K562 (cell line): ENCODE measurements at regions not wholly inside any gene's neighbourhood (a gene's known extent, or its start where the extent isn't known, plus 50 kb on each side); places are given as distances from the start of the nearest gene placed in this dataset.
A peak's percentile ranks its signal among the peaks of the same experiment; 100 is the strongest.

Source experiments
- ATAC-seq: fragments of 200-7000 bp; cut with Tn5 transposase; 3 replicates; pipeline ENCODE4 v1.9.1; 2020; ENCODE audit warnings: moderate library complexity
- BruUV-seq: library from RNA; stranded (reverse); fragments of 400-500 nt; replicated peaks from 2 replicates; lab custom pipeline; 2021; lab: Mats Ljungman, UMichigan
- CTCF ChIA-PET: fragments of 300-600 bp; formaldehyde crosslinking; extraction: SDS; loops from one replicate; lab custom pipeline; 2021; ENCODE audit warnings: low intra/inter-chr PET ratio; lab: Yijun Ruan, JAX
- POLR2A ChIA-PET: fragments of 300-600, 350-650 bp; sonication (Branson Sonifier 250); formaldehyde crosslinking; extraction: SDS; loops from one replicate; lab custom pipeline; 2021; ENCODE audit warnings: antibody characterized with exemption, inconsistent platforms; lab: Yijun Ruan, JAX
- DNase-seq, 4 experiments: peaks; one replicate each; pipeline versions ENCODE4 v3.0.0 to v3.0.0-alpha.2; 2011 to 2018; ENCODE audit warnings: low spot score in 3 of 4, mixed read lengths in 3 of 4; ENCODE audit errors: extremely low read depth in 1 of 4
- FAIRE-seq: peaks from 2 replicates; lab custom pipeline; 2011; peaks lifted over from hg19 to GRCh38; lab: Jason Lieb, UNC
- H2AFZ ChIP-seq: 2 replicates; pipeline ENCODE4 v1.6.0; 2011; ENCODE audit warnings: low read depth, low read length, control low read depth, inconsistent platforms
- H3K27ac ChIP-seq: fragments of 200-600 bp; 3 replicates; pipeline ENCODE4 v1.8.0; 2011; ENCODE audit warnings: low read depth, mild to moderate bottlenecking, control low read depth, inconsistent platforms, low read length, moderate library complexity, mixed read lengths; ENCODE audit errors: extremely low read depth
- H3K27me3 ChIP-seq, 2 experiments: fragments of 300-600 bp in 1 of 2; 2 replicates in 1 of 2; 3 replicates in 1 of 2; pipeline versions ENCODE4 v1.6.0 to v1.8.0; 2011; ENCODE audit warnings: inconsistent platforms in 2 of 2, low read length in 2 of 2, mild to moderate bottlenecking in 1 of 2, mixed read lengths in 1 of 2, moderate library complexity in 1 of 2; ENCODE audit not compliant: control insufficient read depth in 2 of 2, insufficient read depth in 2 of 2
- H3K36me3 ChIP-seq: fragments of 300-600 bp; 3 replicates; pipeline ENCODE4 v1.8.0; 2011; ENCODE audit warnings: mild to moderate bottlenecking, low read length, inconsistent platforms; ENCODE audit not compliant: control insufficient read depth, insufficient read depth
- H3K4me1 ChIP-seq, 2 experiments: fragments of 200-600 bp in 1 of 2; replicated peaks in 1 of 2; 2 replicates in 1 of 2; 3 replicates in 1 of 2; pipeline versions ENCODE4 v1.5.1 to v1.8.0; 2011; ENCODE audit warnings: inconsistent platforms in 2 of 2, low read length in 2 of 2, mild to moderate bottlenecking in 1 of 2, mixed read lengths in 1 of 2, moderate library complexity in 1 of 2; ENCODE audit not compliant: control insufficient read depth in 2 of 2, insufficient read depth in 2 of 2
- H3K4me2 ChIP-seq: 2 replicates; pipeline ENCODE4 v1.6.1; 2011; ENCODE audit warnings: low read length, control low read depth, inconsistent platforms, mixed read lengths; ENCODE audit not compliant: insufficient read depth
- H3K4me3 ChIP-seq: fragments of 200-600 bp; sonication (generic), shearing (Covaris generic); 2 replicates; pipeline ENCODE4 v1.5.1; 2016; ENCODE audit warnings: control low read depth, inconsistent platforms
- H3K79me2 ChIP-seq: fragments of 200-600 bp; 3 replicates; pipeline ENCODE4 v1.8.0; 2011; ENCODE audit warnings: low read length, inconsistent platforms; ENCODE audit not compliant: control insufficient read depth, insufficient read depth
- H3K9ac ChIP-seq, 2 experiments: 2 replicates each; pipeline versions ENCODE4 v1.6.0 to v1.6.1; 2011; ENCODE audit warnings: low read depth in 2 of 2, low read length in 2 of 2, control low read depth in 1 of 2, inconsistent platforms in 1 of 2, mild to moderate bottlenecking in 1 of 2, mixed read lengths in 1 of 2; ENCODE audit not compliant: insufficient read depth in 1 of 2
- H3K9me1 ChIP-seq: one replicate; pipeline ENCODE4 v1.6.0; 2011; ENCODE audit warnings: inconsistent platforms, mild to moderate bottlenecking, low read length, moderate library complexity; ENCODE audit not compliant: control insufficient read depth, insufficient read depth
- H3K9me3 ChIP-seq: replicated peaks from 2 replicates; pipeline ENCODE4 v1.5.1; 2011; ENCODE audit warnings: low read depth, low read length, inconsistent platforms; ENCODE audit not compliant: control insufficient read depth, insufficient read depth
- H4K20me1 ChIP-seq: replicated peaks from 2 replicates; pipeline ENCODE4 v1.6.1; 2011; ENCODE audit warnings: low read length, inconsistent platforms, mixed read lengths; ENCODE audit not compliant: control insufficient read depth, insufficient read depth
- CCNT2 ChIP-seq: IDR thresholded peaks from 2 replicates; pipeline ENCODE4 v1.6.1; 2011; ENCODE audit warnings: borderline replicate concordance, low read depth, mild to moderate bottlenecking, moderate library complexity, mixed read lengths, low read length; ENCODE audit not compliant: insufficient read length; ENCODE audit errors: extremely low read depth
- GABPA ChIP-seq: fragments of 200-800 bp; sonication (Bioruptor generic); conservative IDR thresholded peaks from 2 replicates; pipeline ENCODE4 v1.6.1; 2016; ENCODE audit warnings: low read depth, missing genetic modification characterization, missing compliant biosample characterization
- POLR2A ChIP-seq: fragments of 450-650 bp; conservative IDR thresholded peaks from 2 replicates; pipeline ENCODE4 v1.6.1; 2016
- RBM15 ChIP-seq: fragments of 200-400 bp; formaldehyde crosslinking; IDR thresholded peaks from 2 replicates; pipeline ENCODE4 v1.6.1; 2018; ENCODE audit warnings: mild to moderate bottlenecking, low read length, moderate library complexity; ENCODE audit not compliant: insufficient read depth
- RBM25 ChIP-seq: fragments of 200-400 bp; formaldehyde crosslinking; IDR thresholded peaks from 2 replicates; pipeline ENCODE4 v1.6.1; 2018; ENCODE audit warnings: low read length, low read depth, moderate library complexity; ENCODE audit not compliant: severe bottlenecking
- ZBTB8A ChIP-seq: fragments of 450-650 bp; IDR thresholded peaks from 2 replicates; pipeline ENCODE4 v1.6.1; 2018; ENCODE audit warnings: mild to moderate bottlenecking, moderate library complexity; ENCODE audit not compliant: partially characterized antibody
- ZKSCAN1 ChIP-seq: fragments of 150-350 bp; IDR thresholded peaks from 2 replicates; pipeline ENCODE4 v1.6.1; 2016; ENCODE audit warnings: low read depth, low read length
- WGBS: fragments of 100-300 bp; shearing (Covaris generic); methylation state at CpG from one replicate; pipeline ENCODE4 v1.1.6; 2016; ENCODE audit warnings: low coverage, mixed read lengths; ENCODE audit not compliant: insufficient coverage; ENCODE audit errors: missing lambda C conversion rate; 5-methylcytosine and 5-hydroxymethylcytosine counted together
- in situ Hi-C: fragments of 300-500 bp; cut with MboI; formaldehyde crosslinking; loops from 4 replicates; pipeline ENCODE4 v1.15.0; 2018; ENCODE audit warnings: inconsistent platforms, mixed read lengths
- intact Hi-C: fragments of 100-400 bp; cut with micrococcal nuclease; formaldehyde crosslinking; loops from 2 replicates; pipeline ENCODE4 v1.14.2; 2022
- TF ChIP-seq, protein P1 (sequence below): fragments of 450-650 bp; IDR thresholded peaks from 2 replicates; pipeline ENCODE4 v1.6.1; 2018; ENCODE audit not compliant: partially characterized antibody
- TF ChIP-seq, protein P2 (sequence below), 2 experiments: fragments of 250-450 bp in 1 of 2; fragments of 450-650 bp in 1 of 2; sonication (Bioruptor Pico) in 1 of 2; IDR thresholded peaks; 2 replicates each; pipeline versions ENCODE4 v1.6.1 to v1.8.0; 2016 to 2021; ENCODE audit warnings: mild to moderate bottlenecking in 2 of 2, moderate library complexity in 2 of 2, missing compliant biosample characterization in 1 of 2, missing genetic modification characterization in 1 of 2
- TF ChIP-seq, protein P3 (sequence below): sonication (generic); formaldehyde crosslinking; IDR thresholded peaks from 2 replicates; pipeline ENCODE4 v1.8.1; 2023; ENCODE audit warnings: mild to moderate bottlenecking, missing genetic modification reagents
- TF ChIP-seq, protein P4 (sequence below), 2 experiments: IDR thresholded peaks; 2 replicates each; pipeline ENCODE4 v1.6.1; 2012; ENCODE audit warnings: improper control_type of control experiment in 2 of 2, low read depth in 2 of 2, low read length in 2 of 2, borderline replicate concordance in 1 of 2
- TF ChIP-seq, protein P5 (sequence below): fragments of 250-450 bp; sonication (Bioruptor Pico); IDR thresholded peaks from 2 replicates; pipeline ENCODE4 v1.5.1; 2021; ENCODE audit warnings: mild to moderate bottlenecking

DNA sequence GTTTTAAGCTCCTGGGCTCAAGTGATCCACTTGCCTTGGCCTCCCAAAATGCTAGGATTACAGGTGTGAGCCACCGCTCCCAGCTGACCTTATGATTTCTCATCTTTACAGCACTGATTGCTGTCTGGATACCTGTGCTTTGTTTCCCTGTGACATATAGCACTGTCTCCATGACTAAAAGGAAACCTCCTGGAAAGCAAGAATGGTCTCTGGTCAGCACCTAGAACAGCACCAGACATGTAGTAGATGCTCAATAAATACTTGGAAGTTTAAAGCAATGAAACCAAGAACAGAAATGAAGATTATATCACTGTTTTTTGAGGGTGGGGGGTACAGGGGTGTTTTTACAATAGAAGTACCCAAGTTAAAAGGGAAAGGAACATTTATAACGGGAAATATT, 156.8 kb upstream of the ADAMTS9 start:
- H3K36me3 ChIP-seq: no peaks in the 10 kb centered on the region
- H3K79me2 ChIP-seq: no peaks in the 10 kb centered on the region
- H3K4me2 ChIP-seq: no peak overlapping the region
- H3K4me1 ChIP-seq: no peaks in the 10 kb centered on the region
- no peaks in the 10 kb centered on the region; a peak in 1 of 5 replicates for H3K27me3 ChIP-seq
- ATAC-seq (no peak), FAIRE-seq (no peak), DNase-seq (no peak)
- BruUV-seq: no TSS peak
- in situ Hi-C loops: no loop called here
- H3K4me3 ChIP-seq: no peak overlapping the region
- no peaks in the 10 kb centered on the region for H3K9me3 ChIP-seq
- ChIA-PET POLR2A (no interaction called here), CTCF (no interaction called here)
- H4K20me1 ChIP-seq: no peaks in the 10 kb centered on the region
- no peak overlapping the region for H2AFZ ChIP-seq
- no peaks in the 10 kb centered on the region for H3K9me1 ChIP-seq
- 20% methylated on average over 2 of the region's 2 CpGs for WGBS
- intact Hi-C loops: no loop called here
- no peak overlapping the region for H3K27ac ChIP-seq
- H3K9ac ChIP-seq: no peak overlapping the region
- TF ChIP-seq, protein P1, sequence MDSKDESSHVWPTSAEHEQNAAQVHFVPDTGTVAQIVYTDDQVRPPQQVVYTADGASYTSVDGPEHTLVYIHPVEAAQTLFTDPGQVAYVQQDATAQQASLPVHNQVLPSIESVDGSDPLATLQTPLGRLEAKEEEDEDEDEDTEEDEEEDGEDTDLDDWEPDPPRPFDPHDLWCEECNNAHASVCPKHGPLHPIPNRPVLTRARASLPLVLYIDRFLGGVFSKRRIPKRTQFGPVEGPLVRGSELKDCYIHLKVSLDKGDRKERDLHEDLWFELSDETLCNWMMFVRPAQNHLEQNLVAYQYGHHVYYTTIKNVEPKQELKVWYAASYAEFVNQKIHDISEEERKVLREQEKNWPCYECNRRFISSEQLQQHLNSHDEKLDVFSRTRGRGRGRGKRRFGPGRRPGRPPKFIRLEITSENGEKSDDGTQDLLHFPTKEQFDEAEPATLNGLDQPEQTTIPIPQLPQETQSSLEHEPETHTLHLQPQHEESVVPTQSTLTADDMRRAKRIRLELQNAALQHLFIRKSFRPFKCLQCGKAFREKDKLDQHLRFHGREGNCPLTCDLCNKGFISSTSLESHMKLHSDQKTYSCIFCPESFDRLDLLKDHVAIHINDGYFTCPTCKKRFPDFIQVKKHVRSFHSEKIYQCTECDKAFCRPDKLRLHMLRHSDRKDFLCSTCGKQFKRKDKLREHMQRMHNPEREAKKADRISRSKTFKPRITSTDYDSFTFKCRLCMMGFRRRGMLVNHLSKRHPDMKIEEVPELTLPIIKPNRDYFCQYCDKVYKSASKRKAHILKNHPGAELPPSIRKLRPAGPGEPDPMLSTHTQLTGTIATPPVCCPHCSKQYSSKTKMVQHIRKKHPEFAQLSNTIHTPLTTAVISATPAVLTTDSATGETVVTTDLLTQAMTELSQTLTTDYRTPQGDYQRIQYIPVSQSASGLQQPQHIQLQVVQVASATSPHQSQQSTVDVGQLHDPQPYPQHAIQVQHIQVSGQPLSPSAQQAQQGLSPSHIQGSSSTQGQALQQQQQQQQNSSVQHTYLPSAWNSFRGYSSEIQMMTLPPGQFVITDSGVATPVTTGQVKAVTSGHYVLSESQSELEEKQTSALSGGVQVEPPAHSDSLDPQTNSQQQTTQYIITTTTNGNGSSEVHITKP: no peak
- TF ChIP-seq RBM25 (peak; percentile 37), RBM15 (no peak), POLR2A (no peak), GABPA (tag) (no peak), CCNT2 (no peak), ZBTB8A (no peak), ZKSCAN1 (no peak)
- TF ChIP-seq, protein P2, sequence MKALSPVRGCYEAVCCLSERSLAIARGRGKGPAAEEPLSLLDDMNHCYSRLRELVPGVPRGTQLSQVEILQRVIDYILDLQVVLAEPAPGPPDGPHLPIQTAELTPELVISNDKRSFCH (CRISPR knock-in tag; IDR thresholded peaks at IDR 0.05): no peak
- TF ChIP-seq, protein P2 (tag; IDR thresholded peaks at IDR 0.05): no peak
- TF ChIP-seq, protein P3, sequence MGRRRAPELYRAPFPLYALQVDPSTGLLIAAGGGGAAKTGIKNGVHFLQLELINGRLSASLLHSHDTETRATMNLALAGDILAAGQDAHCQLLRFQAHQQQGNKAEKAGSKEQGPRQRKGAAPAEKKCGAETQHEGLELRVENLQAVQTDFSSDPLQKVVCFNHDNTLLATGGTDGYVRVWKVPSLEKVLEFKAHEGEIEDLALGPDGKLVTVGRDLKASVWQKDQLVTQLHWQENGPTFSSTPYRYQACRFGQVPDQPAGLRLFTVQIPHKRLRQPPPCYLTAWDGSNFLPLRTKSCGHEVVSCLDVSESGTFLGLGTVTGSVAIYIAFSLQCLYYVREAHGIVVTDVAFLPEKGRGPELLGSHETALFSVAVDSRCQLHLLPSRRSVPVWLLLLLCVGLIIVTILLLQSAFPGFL (CRISPR knock-in tag): no peak
- TF ChIP-seq, protein P4, sequence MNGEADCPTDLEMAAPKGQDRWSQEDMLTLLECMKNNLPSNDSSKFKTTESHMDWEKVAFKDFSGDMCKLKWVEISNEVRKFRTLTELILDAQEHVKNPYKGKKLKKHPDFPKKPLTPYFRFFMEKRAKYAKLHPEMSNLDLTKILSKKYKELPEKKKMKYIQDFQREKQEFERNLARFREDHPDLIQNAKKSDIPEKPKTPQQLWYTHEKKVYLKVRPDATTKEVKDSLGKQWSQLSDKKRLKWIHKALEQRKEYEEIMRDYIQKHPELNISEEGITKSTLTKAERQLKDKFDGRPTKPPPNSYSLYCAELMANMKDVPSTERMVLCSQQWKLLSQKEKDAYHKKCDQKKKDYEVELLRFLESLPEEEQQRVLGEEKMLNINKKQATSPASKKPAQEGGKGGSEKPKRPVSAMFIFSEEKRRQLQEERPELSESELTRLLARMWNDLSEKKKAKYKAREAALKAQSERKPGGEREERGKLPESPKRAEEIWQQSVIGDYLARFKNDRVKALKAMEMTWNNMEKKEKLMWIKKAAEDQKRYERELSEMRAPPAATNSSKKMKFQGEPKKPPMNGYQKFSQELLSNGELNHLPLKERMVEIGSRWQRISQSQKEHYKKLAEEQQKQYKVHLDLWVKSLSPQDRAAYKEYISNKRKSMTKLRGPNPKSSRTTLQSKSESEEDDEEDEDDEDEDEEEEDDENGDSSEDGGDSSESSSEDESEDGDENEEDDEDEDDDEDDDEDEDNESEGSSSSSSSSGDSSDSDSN (IDR thresholded peaks at IDR 0.05; ENCODE audit: borderline replicate concordance in 1 of 2, low read depth in 2 of 2, low read length in 2 of 2): no peak
- TF ChIP-seq, protein P5, sequence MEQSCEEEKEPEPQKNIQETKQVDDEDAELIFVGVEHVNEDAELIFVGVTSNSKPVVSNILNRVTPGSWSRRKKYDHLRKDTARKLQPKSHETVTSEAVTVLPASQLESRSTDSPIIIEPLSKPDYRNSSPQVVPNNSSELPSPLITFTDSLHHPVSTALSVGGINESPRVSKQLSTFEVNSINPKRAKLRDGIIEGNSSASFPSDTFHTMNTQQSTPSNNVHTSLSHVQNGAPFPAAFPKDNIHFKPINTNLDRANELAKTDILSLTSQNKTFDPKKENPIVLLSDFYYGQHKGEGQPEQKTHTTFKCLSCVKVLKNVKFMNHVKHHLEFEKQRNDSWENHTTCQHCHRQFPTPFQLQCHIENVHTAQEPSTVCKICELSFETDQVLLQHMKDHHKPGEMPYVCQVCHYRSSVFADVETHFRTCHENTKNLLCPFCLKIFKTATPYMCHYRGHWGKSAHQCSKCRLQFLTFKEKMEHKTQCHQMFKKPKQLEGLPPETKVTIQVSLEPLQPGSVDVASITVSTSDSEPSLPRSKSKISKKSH: no peak
